SU-DHL-6 (cell line): ENCODE measurements at regions not wholly inside any gene's neighbourhood (a gene's known extent, or its start where the extent isn't known, plus 50 kb on each side); places are given as distances from the start of the nearest gene placed in this dataset.

Experiments used
- H2AFZ ChIP-seq: fragments of 200-600 bp; sonication (generic); 2 replicates; pipeline ENCODE4 v1.6.1; 2014; ENCODE audit warnings: low read depth, mild to moderate bottlenecking, moderate library complexity, mixed read lengths, antibody characterized with exemption, low read length; ENCODE audit not compliant: severe bottlenecking
- H3F3A ChIP-seq: fragments of 200-600 bp; shearing (Covaris generic); 2 replicates; pipeline ENCODE4 v1.6.0; 2016; ENCODE audit warnings: antibody characterized with exemption, mild to moderate bottlenecking; ENCODE audit not compliant: insufficient read depth
- H3K27ac ChIP-seq: fragments of 200-600 bp; sonication (generic); 2 replicates; pipeline ENCODE4 v1.5.1; 2016; ENCODE audit warnings: low read depth, mild to moderate bottlenecking, low read length, moderate library complexity, mixed read lengths
- H3K27me3 ChIP-seq: fragments of 200-600 bp; sonication (generic), shearing (Covaris generic); 2 replicates; pipeline ENCODE4 v1.6.0; 2014; ENCODE audit warnings: mild to moderate bottlenecking, low read length
- H3K36me3 ChIP-seq: fragments of 200-600 bp; sonication (generic); 2 replicates; pipeline ENCODE4 v1.6.1; 2014; ENCODE audit warnings: mild to moderate bottlenecking, low read length, mixed read lengths
- H3K4me2 ChIP-seq: fragments of 300-600, 200-600 bp; shearing (Covaris generic), sonication (generic); 2 replicates; pipeline ENCODE4 v1.6.0; 2014; ENCODE audit warnings: low read length, low read depth, mild to moderate bottlenecking; ENCODE audit not compliant: poor library complexity, severe bottlenecking
- H3K4me3 ChIP-seq: fragments of 200-600 bp; sonication (generic); 2 replicates; pipeline ENCODE4 v1.5.1; 2014; ENCODE audit warnings: antibody characterized with exemption, low read length, mild to moderate bottlenecking, mixed read lengths; ENCODE audit not compliant: insufficient read depth, poor library complexity, severe bottlenecking
- H3K79me2 ChIP-seq: fragments of 200-600 bp; sonication (generic); 2 replicates; pipeline ENCODE4 v1.6.1; 2014; ENCODE audit warnings: mild to moderate bottlenecking, low read length, moderate library complexity; ENCODE audit not compliant: insufficient read depth
- H3K9ac ChIP-seq: fragments of 200-600 bp; sonication (generic); 2 replicates; pipeline ENCODE4 v1.7.0; 2014; ENCODE audit warnings: mild to moderate bottlenecking, low read length
- H3K9me2 ChIP-seq: fragments of 200-600 bp; sonication (generic); replicated peaks from 2 replicates; pipeline ENCODE4 v1.6.1; 2014; ENCODE audit warnings: low read length; ENCODE audit not compliant: insufficient read depth
- H3K9me3 ChIP-seq: fragments of 200-600 bp; sonication (generic); 2 replicates; pipeline ENCODE4 v1.6.1; 2014; ENCODE audit warnings: low read length, mixed read lengths; ENCODE audit not compliant: insufficient read depth
- H4K20me1 ChIP-seq: fragments of 200-600 bp; sonication (generic); 2 replicates; pipeline ENCODE4 v1.6.1; 2014; ENCODE audit warnings: low read depth, mild to moderate bottlenecking, antibody characterized with exemption, low read length, moderate library complexity, mixed read lengths
- EZH2phosphoT487 ChIP-seq: fragments of 200-600 bp; sonication (generic), shearing (Covaris generic); conservative IDR thresholded peaks from 2 replicates; pipeline ENCODE4 v1.6.1; 2018; ENCODE audit warnings: mild to moderate bottlenecking, antibody characterized with exemption, low read length, moderate library complexity, mixed read lengths
- TF ChIP-seq, protein P1 (sequence below): fragments of 200-600 bp; sonication (generic); IDR thresholded peaks from one replicate; pipeline ENCODE4 v1.5.1; 2017; ENCODE audit warnings: antibody characterized with exemption, mild to moderate bottlenecking, low read length, moderate library complexity; ENCODE audit not compliant: insufficient read depth, poor library complexity, severe bottlenecking

DNA sequence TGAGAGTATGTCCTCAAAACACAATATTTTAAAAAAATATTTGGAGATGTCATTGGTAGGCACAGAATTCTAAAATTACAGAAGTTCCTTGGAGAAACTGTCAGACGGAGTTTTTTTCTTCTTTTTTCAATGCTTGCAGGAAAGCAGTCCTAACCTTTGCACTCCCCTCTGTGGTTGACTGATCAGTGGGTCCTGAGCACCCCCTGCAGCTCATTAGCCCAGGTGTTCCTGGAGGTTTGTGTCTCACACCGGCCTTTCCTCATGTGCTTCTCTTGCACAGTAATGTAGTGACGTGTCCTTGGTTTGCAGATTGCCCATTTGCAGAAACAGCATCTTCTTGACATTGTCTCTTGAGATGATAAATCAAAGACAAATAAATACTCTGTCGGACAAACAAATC is 513.0 kb downstream of the TMEM121 start:
- H3K36me3 ChIP-seq: no peaks in the 10 kb centered on the region
- H3K27ac ChIP-seq: no peak overlapping the region
- no peak overlapping the region for H3K9ac ChIP-seq
- TF ChIP-seq, protein P1, sequence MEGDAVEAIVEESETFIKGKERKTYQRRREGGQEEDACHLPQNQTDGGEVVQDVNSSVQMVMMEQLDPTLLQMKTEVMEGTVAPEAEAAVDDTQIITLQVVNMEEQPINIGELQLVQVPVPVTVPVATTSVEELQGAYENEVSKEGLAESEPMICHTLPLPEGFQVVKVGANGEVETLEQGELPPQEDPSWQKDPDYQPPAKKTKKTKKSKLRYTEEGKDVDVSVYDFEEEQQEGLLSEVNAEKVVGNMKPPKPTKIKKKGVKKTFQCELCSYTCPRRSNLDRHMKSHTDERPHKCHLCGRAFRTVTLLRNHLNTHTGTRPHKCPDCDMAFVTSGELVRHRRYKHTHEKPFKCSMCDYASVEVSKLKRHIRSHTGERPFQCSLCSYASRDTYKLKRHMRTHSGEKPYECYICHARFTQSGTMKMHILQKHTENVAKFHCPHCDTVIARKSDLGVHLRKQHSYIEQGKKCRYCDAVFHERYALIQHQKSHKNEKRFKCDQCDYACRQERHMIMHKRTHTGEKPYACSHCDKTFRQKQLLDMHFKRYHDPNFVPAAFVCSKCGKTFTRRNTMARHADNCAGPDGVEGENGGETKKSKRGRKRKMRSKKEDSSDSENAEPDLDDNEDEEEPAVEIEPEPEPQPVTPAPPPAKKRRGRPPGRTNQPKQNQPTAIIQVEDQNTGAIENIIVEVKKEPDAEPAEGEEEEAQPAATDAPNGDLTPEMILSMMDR: no peak
- no peak for TF ChIP-seq EZH2phosphoT487
- H3F3A ChIP-seq: no peaks in the 10 kb centered on the region
- H4K20me1 ChIP-seq: no peaks in the 10 kb centered on the region
- no peak overlapping the region for H3K4me2 ChIP-seq
- H2AFZ ChIP-seq: no peak overlapping the region
- no peak overlapping the region for H3K4me3 ChIP-seq
- H3K9me2 ChIP-seq: no peaks in the 10 kb centered on the region
- no peaks in the 10 kb centered on the region for H3K79me2 ChIP-seq
- no peaks in the 10 kb centered on the region for H3K27me3 ChIP-seq
- no peaks in the 10 kb centered on the region for H3K9me3 ChIP-seq

DNA sequence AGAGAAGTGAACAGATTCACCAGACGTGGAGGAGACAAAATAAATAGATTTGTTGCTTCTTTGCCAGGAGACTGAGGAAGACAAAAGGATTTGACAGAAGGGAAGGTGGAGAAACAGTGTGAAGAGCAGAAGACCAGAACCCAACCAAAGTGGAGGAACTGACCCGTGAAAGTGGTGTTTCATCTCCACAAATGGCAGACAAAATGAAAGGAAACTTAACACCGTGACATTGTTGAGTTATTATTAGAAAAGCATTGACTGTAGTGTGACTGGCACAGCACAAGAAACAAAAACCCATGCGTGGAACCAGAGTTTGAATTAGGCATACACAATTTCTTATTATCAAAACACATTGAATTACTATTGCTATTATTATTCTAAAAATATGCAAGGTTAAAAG is 518.1 kb downstream of the TMEM121 start:
- TF ChIP-seq, protein P1: no peak
- no peak for TF ChIP-seq EZH2phosphoT487
- Histone ChIP-seq H2AFZ (no peak overlapping the region), H3K4me3 (no peak overlapping the region), H3K4me2 (no peak overlapping the region), H3K9me2 (no peaks in the 10 kb centered on the region), H3K9ac (no peak overlapping the region), H3K79me2 (no peaks in the 10 kb centered on the region), H4K20me1 (no peaks in the 10 kb centered on the region), H3K27ac (no peak overlapping the region), H3K36me3 (no peaks in the 10 kb centered on the region), H3K27me3 (no peaks in the 10 kb centered on the region), H3K9me3 (no peaks in the 10 kb centered on the region), H3F3A (no peaks in the 10 kb centered on the region)

DNA sequence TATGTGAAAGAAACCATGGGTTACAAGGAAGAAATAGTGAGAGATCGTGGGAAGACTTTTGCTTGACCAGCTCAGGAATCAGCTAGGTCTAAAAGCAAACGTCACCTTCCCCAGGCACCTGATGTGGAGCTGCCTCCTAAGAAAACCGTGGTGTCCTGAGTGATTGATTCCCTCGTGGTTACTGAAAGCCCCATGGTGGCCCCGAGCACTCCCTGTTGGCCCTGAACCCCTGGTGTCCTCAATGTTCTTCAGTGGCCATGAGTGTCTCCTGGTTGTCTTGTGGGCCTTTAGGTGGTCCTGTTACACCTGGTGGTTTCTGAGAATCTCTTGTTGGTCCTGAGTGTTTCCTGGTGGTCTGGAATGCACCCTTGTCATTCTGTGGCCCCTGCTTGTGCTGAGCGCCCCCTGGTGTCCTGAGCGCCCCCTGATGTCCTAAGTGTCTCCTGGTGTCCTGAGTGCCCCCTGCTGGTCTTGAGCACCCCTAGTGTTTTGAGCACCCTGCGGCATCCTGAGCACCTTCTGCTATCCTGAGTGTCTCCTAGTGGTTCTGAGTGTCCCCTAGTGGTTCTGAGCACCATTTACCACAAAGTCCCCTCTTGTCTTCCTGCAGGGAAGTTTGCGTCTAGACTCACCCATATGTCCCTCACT is 518.7 kb downstream of the TMEM121 start:
- Histone ChIP-seq H3F3A (no peaks in the 10 kb centered on the region), H3K4me2 (no peak overlapping the region), H3K9me2 (no peaks in the 10 kb centered on the region), H2AFZ (no peak overlapping the region), H4K20me1 (no peaks in the 10 kb centered on the region), H3K36me3 (no peaks in the 10 kb centered on the region), H3K27ac (no peak overlapping the region), H3K9ac (no peak overlapping the region), H3K4me3 (no peak overlapping the region), H3K79me2 (no peaks in the 10 kb centered on the region), H3K27me3 (no peaks in the 10 kb centered on the region), H3K9me3 (no peaks in the 10 kb centered on the region)
- TF ChIP-seq EZH2phosphoT487: no peak
- TF ChIP-seq, protein P1: peak; percentile 40
